Neutrophil (primary cell): ENCODE measurements at regions not wholly inside any gene's neighbourhood (a gene's known extent, or its start where the extent isn't known, plus 50 kb on each side); places are given as distances from the start of the nearest gene placed in this dataset.

ENCODE experiments used
- H3K27ac ChIP-seq: fragments of 200-600 bp; sonication (generic); 2 replicates; pipeline ENCODE4 v1.5.1; 2016; ENCODE audit warnings: mild to moderate bottlenecking, moderate library complexity
- H3K27me3 ChIP-seq: fragments of 200-600 bp; sonication (generic); 2 replicates; pipeline ENCODE4 v1.6.0; 2016; ENCODE audit warnings: mild to moderate bottlenecking
- H3K36me3 ChIP-seq: fragments of 200-600 bp; sonication (generic); 2 replicates; pipeline ENCODE4 v1.5.1; 2017
- H3K4me1 ChIP-seq, 2 experiments: fragments of 200-600 bp in 1 of 2; sonication (generic) in 1 of 2; 1 replicate in 1 of 2; 2 replicates in 1 of 2; pipeline versions ENCODE4 v1.5.1 to v1.6.1; 2013 to 2016; ENCODE audit warnings: low read depth in 1 of 2, low read length in 1 of 2, mild to moderate bottlenecking in 1 of 2, moderate library complexity in 1 of 2; ENCODE audit not compliant: control insufficient read depth in 1 of 2, insufficient read depth in 1 of 2
- H3K4me3 ChIP-seq, 2 experiments: fragments of 200-600 bp in 1 of 2; sonication (generic) in 1 of 2; 1 replicate in 1 of 2; 2 replicates in 1 of 2; pipeline ENCODE4 v1.5.1; 2013 to 2016; ENCODE audit warnings: low read depth in 1 of 2, low read length in 1 of 2, mild to moderate bottlenecking in 1 of 2, moderate library complexity in 1 of 2
- H3K9me3 ChIP-seq: fragments of 200-600 bp; sonication (generic); 2 replicates; pipeline ENCODE4 v1.5.1; 2016
- CTCF ChIP-seq: fragments of 200-600 bp; sonication (generic); IDR thresholded peaks from 2 replicates; pipeline ENCODE4 v1.5.1; 2016; ENCODE audit warnings: antibody characterized with exemption

- Histone ChIP-seq H3K4me1 (peaks cover 12 to 32% of the 10 kb centered on the region in 2 experiments), H3K27ac (no peak overlapping the region), H3K4me3 (no peak overlapping the region), H3K27me3 (peaks cover 100% of the 10 kb centered on the region), H3K9me3 (no peaks in the 10 kb centered on the region), H3K36me3 (no peaks in the 10 kb centered on the region)
- no peak for TF ChIP-seq CTCF
These were observed 97.6 kb upstream of the HSD17B12 start for GRCh38 chr11:43582863-43583462.

DNA sequence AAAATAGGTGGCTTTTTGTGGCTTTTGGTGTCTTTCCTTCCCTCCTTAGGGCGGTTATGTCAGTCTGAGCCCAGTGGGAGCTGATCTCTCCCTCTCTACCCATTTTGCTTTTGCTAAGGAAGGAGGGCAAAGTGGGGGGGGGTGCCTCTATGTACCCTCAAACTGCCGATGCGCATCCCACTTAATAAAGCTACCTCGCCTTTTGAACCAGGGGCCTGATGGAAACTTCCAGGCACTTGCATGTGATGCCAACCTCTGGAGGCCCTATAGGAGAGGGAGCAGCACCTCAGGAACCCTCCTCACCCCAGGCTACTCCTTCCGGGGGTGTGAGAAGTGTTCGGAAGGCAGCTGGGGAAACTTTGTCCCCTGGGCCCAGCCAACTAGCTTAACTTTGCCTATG lies 97.0 kb upstream of the HSD17B12 start:
- peaks cover 12 to 30% of the 10 kb centered on the region in 2 experiments for H3K4me1 ChIP-seq
- no peak overlapping the region for H3K4me3 ChIP-seq
- H3K27ac ChIP-seq: no peak overlapping the region
- H3K9me3 ChIP-seq: no peaks in the 10 kb centered on the region
- no peaks in the 10 kb centered on the region for H3K36me3 ChIP-seq
- no peak for TF ChIP-seq CTCF
- H3K27me3 ChIP-seq: peaks cover 100% of the 10 kb centered on the region

- no peak overlapping the region for H3K4me3 ChIP-seq
- H3K9me3 ChIP-seq: no peaks in the 10 kb centered on the region
- H3K4me1 ChIP-seq: peaks cover 0 to 8% of the 10 kb centered on the region in 2 experiments
- no peak for TF ChIP-seq CTCF
- no peak overlapping the region for H3K27ac ChIP-seq
- no peaks in the 10 kb centered on the region for H3K36me3 ChIP-seq
- peaks cover 98% of the 10 kb centered on the region for H3K27me3 ChIP-seq
These were observed 94.5 kb upstream of the HSD17B12 start for GRCh38 chr11:43585877-43586608.

DNA sequence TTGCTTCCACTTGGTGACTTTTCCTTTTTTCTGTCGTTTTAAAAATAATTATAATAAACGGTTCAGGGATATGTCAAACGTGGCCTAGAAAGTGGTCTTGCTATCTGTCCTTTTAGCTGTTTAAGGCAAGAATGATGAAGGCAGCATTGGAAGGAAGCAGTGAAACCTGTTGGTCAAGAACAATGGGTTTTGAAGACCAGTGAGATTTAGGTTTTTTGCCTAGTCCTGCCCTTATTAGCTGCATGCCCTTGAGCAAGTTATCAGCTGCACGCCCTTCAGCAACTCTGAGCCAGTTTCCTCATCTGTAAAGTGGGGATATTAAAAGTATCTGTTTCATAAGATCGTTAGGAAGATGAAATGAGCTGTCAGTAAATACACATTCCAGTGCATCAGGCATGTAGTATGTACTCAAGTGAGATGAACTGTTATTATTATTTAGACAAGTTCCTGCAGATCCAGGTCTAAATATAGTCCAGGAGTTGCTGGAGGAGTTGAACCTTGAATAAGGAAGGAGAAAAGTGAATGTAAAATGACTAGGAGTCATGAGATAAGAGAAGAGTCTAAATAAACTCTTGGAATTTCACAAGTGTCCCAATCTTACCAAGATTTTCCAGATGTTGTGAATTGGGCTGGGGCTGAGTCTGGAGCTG lies 90.8 kb upstream of the HSD17B12 start:
- no peaks in the 10 kb centered on the region for H3K36me3 ChIP-seq
- no peaks in the 10 kb centered on the region for H3K9me3 ChIP-seq
- H3K4me3 ChIP-seq: no peak overlapping the region
- no peak overlapping the region for H3K27ac ChIP-seq
- H3K4me1 ChIP-seq: no peaks in the 10 kb centered on the region
- peaks cover 98% of the 10 kb centered on the region for H3K27me3 ChIP-seq
- no peak for TF ChIP-seq CTCF

- H3K9me3 ChIP-seq: no peaks in the 10 kb centered on the region
- peaks cover 90% of the 10 kb centered on the region for H3K27me3 ChIP-seq
- H3K4me3 ChIP-seq: no peak overlapping the region
- no peaks in the 10 kb centered on the region for H3K4me1 ChIP-seq
- H3K27ac ChIP-seq: no peak overlapping the region
- H3K36me3 ChIP-seq: no peaks in the 10 kb centered on the region
- no peak for TF ChIP-seq CTCF
These were observed 79.0 kb upstream of the HSD17B12 start for GRCh38 chr11:43601511-43601910.
